Uterus (tissue), 2 donors: ENCODE measurements at regions not wholly inside any gene's neighbourhood (a gene's known extent, or its start where the extent isn't known, plus 50 kb on each side); places are given as distances from the start of the nearest gene placed in this dataset.

Experiments
- POLR2A ChIP-seq, 2 donors: fragments of 450-650 bp; IDR thresholded peaks; one replicate each; pipeline ENCODE4 v1.6.1; 2016; ENCODE audit warnings: antibody characterized with exemption in 2 of 2, mild to moderate bottlenecking in 1 of 2, moderate library complexity in 1 of 2
- TF ChIP-seq, protein P1 (sequence below), 4 experiments: fragments of 200-600 bp in 2 of 4; fragments of 450-650 bp in 2 of 4; sonication (generic) in 2 of 4; IDR thresholded peaks; one replicate each; pipeline ENCODE4 v1.5.1; 2016 to 2019; ENCODE audit warnings: antibody characterized with exemption in 4 of 4, mild to moderate bottlenecking in 2 of 4, moderate library complexity in 1 of 4

DNA sequence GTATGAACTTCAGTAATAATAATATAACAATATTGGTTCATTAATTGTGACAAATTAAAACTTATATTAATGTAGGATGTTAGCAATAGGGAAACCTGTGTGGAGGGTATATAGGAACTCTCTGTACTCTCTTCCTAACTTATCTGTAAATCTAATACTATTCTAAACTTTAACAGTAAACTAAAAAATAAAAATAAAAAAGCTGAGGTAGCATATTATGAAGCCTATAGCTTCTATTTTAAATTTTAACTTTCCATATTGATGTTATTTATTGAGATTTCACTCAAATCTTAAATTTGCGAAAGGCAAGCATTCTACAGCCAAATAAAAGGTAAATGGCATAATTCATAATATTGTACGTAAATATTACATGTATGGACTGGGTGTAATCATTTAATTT lies 326.4 kb downstream of the MEI4 start:
- TF ChIP-seq, protein P1, sequence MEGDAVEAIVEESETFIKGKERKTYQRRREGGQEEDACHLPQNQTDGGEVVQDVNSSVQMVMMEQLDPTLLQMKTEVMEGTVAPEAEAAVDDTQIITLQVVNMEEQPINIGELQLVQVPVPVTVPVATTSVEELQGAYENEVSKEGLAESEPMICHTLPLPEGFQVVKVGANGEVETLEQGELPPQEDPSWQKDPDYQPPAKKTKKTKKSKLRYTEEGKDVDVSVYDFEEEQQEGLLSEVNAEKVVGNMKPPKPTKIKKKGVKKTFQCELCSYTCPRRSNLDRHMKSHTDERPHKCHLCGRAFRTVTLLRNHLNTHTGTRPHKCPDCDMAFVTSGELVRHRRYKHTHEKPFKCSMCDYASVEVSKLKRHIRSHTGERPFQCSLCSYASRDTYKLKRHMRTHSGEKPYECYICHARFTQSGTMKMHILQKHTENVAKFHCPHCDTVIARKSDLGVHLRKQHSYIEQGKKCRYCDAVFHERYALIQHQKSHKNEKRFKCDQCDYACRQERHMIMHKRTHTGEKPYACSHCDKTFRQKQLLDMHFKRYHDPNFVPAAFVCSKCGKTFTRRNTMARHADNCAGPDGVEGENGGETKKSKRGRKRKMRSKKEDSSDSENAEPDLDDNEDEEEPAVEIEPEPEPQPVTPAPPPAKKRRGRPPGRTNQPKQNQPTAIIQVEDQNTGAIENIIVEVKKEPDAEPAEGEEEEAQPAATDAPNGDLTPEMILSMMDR (IDR thresholded peaks at IDR 0.05): no peak
- no peak for TF ChIP-seq POLR2A (IDR thresholded peaks at IDR 0.05)
